Stimulated activated CD4-positive, alpha-beta T cell treated with anti-CD3 and anti-CD28 coated beads, Interleukin-15, amount 100 ng/mL, for 24 hours (primary cell): ENCODE measurements at regions not wholly inside any gene's neighbourhood (a gene's known extent, or its start where the extent isn't known, plus 50 kb on each side); places are given as distances from the start of the nearest gene placed in this dataset.
"Not testable (repeated sequence)": the region's sequence is repeated elsewhere in the genome, so short reads cannot be mapped to it uniquely, and the experiment has no call there.

ENCODE experiments used
- DNase-seq: peaks from one replicate; pipeline ENCODE4 v3.0.0-alpha.2; 2020

- no peak for DNase-seq
Measured at GRCh38 chr11:7143908-7144307, 55.1 kb downstream of the RBMXL2 start.

GRCh38 chr11:7150104-7150503 lies 61.3 kb downstream of the RBMXL2 start:
- not testable (repeated sequence) for DNase-seq

GRCh38 chr11:7154881-7155361 lies 66.1 kb downstream of the RBMXL2 start:
- no peak for DNase-seq

- DNase-seq: peak; percentile 5
Measured at GRCh38 chr11:7160814-7161489, 72.2 kb downstream of the RBMXL2 start.

- DNase-seq: no peak
Measured at GRCh38 chr11:7165911-7166310, 77.1 kb downstream of the RBMXL2 start.

GRCh38 chr11:7167976-7168740 lies 79.4 kb downstream of the RBMXL2 start:
- DNase-seq: no peak

- DNase-seq: no peak
Measured at GRCh38 chr11:7168741-7168990, 79.9 kb downstream of the RBMXL2 start.

GRCh38 chr11:7170431-7170830 lies 81.3 kb upstream of the SYT9 start:
- no peak for DNase-seq

GRCh38 chr11:7175007-7175406 lies 76.7 kb upstream of the SYT9 start:
- no peak for DNase-seq

GRCh38 chr11:7186190-7186589 lies 65.5 kb upstream of the SYT9 start:
- no peak for DNase-seq

- no peak for DNase-seq
Measured at GRCh38 chr11:7186676-7187075, 65.0 kb upstream of the SYT9 start.

GRCh38 chr11:7192785-7193184 lies 58.9 kb upstream of the SYT9 start:
- not testable (repeated sequence) for DNase-seq

GRCh38 chr11:7196396-7197146 lies 55.1 kb upstream of the SYT9 start:
- DNase-seq: no peak

- DNase-seq: no peak
Measured at GRCh38 chr11:7197469-7197868, 54.2 kb upstream of the SYT9 start.
